Common myeloid progenitor, CD34-positive (primary cell): ENCODE measurements at regions not wholly inside any gene's neighbourhood (a gene's known extent, or its start where the extent isn't known, plus 50 kb on each side); places are given as distances from the start of the nearest gene placed in this dataset.
A peak's percentile ranks its signal among the peaks of the same experiment; 100 is the strongest.
"Not testable (repeated sequence)": the region's sequence is repeated elsewhere in the genome, so short reads cannot be mapped to it uniquely, and the experiment has no call there.

Experiments
- CTCF ChIA-PET: fragments of 350-600 bp; sonication (Branson Sonifier 250); formaldehyde crosslinking; loops from one replicate; lab custom pipeline; 2021; ENCODE audit warnings: antibody characterized with exemption; lab: Charles Lee
- POLR2A ChIA-PET: fragments of 350-600 bp; sonication (Branson Sonifier 250); formaldehyde crosslinking; loops from one replicate; lab custom pipeline; 2021; ENCODE audit warnings: antibody characterized with exemption; lab: Charles Lee
- DNase-seq, 3 donors: peaks; one replicate each; pipeline versions ENCODE4 v3.0.0 to v3.0.0-alpha.2; 2013
- H3K27ac ChIP-seq, 2 experiments: 1 replicate in 1 of 2; 2 replicates in 1 of 2; pipeline ENCODE4 v1.7.0; 2013; ENCODE audit warnings: inconsistent platforms in 2 of 2, low read length in 2 of 2, mild to moderate bottlenecking in 2 of 2, low read depth in 1 of 2, moderate library complexity in 1 of 2; ENCODE audit not compliant: severe bottlenecking in 2 of 2, insufficient read depth in 1 of 2, poor library complexity in 1 of 2
- H3K27me3 ChIP-seq, 5 experiments: replicated peaks in 2 of 5; 1 replicate in 3 of 5; 2 replicates in 2 of 5; pipeline versions ENCODE4 v1.6.1 to v1.7.0; 2013; ENCODE audit warnings: low read length in 4 of 5, mild to moderate bottlenecking in 2 of 5, moderate library complexity in 2 of 5, inconsistent platforms in 1 of 5; ENCODE audit not compliant: insufficient read depth in 5 of 5, control insufficient read depth in 4 of 5
- H3K36me3 ChIP-seq, 4 experiments: 1 replicate in 2 of 4; 2 replicates in 2 of 4; pipeline versions ENCODE4 v1.6.1 to v1.7.0; 2013; ENCODE audit warnings: low read length in 3 of 4, control low read depth in 1 of 4, mild to moderate bottlenecking in 1 of 4; ENCODE audit not compliant: control insufficient read depth in 4 of 4, insufficient read depth in 4 of 4
- H3K4me1 ChIP-seq, 4 experiments: 1 replicate in 3 of 4; 2 replicates in 1 of 4; pipeline versions ENCODE4 v1.6.1 to v1.7.1; 2013; ENCODE audit warnings: low read length in 3 of 4, mild to moderate bottlenecking in 3 of 4, control low read depth in 1 of 4, inconsistent platforms in 1 of 4, moderate library complexity in 1 of 4; ENCODE audit not compliant: control insufficient read depth in 4 of 4, insufficient read depth in 4 of 4; ENCODE audit errors: control extremely low read depth in 1 of 4
- H3K4me3 ChIP-seq, 7 experiments: 1 replicate in 4 of 7; 2 replicates in 3 of 7; pipeline versions ENCODE4 v1.5.1 to v1.7.0; 2013; ENCODE audit warnings: mild to moderate bottlenecking in 7 of 7, low read length in 6 of 7, moderate library complexity in 6 of 7, inconsistent platforms in 2 of 7, low read depth in 2 of 7, control low read depth in 1 of 7; ENCODE audit not compliant: insufficient read depth in 4 of 7, control insufficient read depth in 1 of 7; ENCODE audit errors: extremely low read depth in 1 of 7
- H3K9me3 ChIP-seq, 5 experiments: 1 replicate in 4 of 5; 2 replicates in 1 of 5; pipeline versions ENCODE4 v1.6.1 to v1.7.1; 2013; ENCODE audit warnings: low read length in 4 of 5, mild to moderate bottlenecking in 2 of 5, inconsistent platforms in 1 of 5, low read depth in 1 of 5, moderate library complexity in 1 of 5; ENCODE audit not compliant: control insufficient read depth in 4 of 5, insufficient read depth in 2 of 5; ENCODE audit errors: control extremely low read depth in 1 of 5
- WGBS: methylation state at CpG from one replicate; pipeline ENCODE4 v1.1.5; 2013; ENCODE audit not compliant: insufficient coverage; 5-methylcytosine and 5-hydroxymethylcytosine counted together

GRCh38 chr7:138397071-138397433 lies 63.0 kb upstream of the TRIM24 start:
- CTCF ChIA-PET = interaction anchor here (1.6 kb wide), 1 partner anchor 11 kb away, joined by 4 read pairs; no protein-coding TSS in a partner anchor
- POLR2A ChIA-PET, H3K27me3 ChIP-seq, H3K4me1 ChIP-seq, H3K36me3 ChIP-seq, H3K27ac ChIP-seq, H3K9me3 ChIP-seq, H3K4me3 ChIP-seq, DNase-seq: not testable (repeated sequence)
- 100% methylated on average over 3 of the region's 3 CpGs for WGBS

DNA sequence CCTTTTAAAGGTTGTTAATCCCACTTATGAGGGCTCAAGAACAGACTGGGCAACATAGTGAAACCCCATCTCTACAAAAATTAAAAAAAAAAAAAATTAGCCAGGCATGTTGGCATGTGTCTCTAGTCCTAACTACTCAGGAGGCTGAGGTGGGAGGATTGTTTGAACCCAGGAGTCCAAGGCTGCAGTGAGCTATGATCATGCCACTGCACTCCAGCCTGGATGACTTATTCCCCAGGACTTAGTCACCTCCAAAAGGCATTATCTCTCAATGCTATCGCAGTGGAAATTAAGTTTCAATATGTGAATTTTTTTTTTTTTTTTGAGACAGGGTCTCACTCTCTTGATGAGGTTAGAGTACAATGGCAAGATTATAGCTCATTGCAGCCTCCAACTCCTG lies 61.2 kb upstream of the TRIM24 start:
- no peak overlapping the region for H3K27ac ChIP-seq
- peaks cover 0 to 2% (median 0%) of the 10 kb centered on the region in 4 experiments for H3K4me1 ChIP-seq
- H3K4me3 ChIP-seq = no peak overlapping the region
- H3K36me3 ChIP-seq = no peaks in the 10 kb centered on the region
- CTCF ChIA-PET = interaction anchor here (0.6 to 1.2 kb wide), 3 partner anchors 9 to 99 kb away, joined by 3 read pairs; no protein-coding TSS in a partner anchor
- no peak for DNase-seq
- H3K9me3 ChIP-seq = peaks cover 0 to 9% (median 0%) of the 10 kb centered on the region in 5 experiments
- 100% methylated on average over 1 of the region's 1 CpG for WGBS
- POLR2A ChIA-PET = no interaction called here
- no peaks in the 10 kb centered on the region for H3K27me3 ChIP-seq

- ChIA-PET POLR2A (no interaction called here), CTCF (interaction anchor here (1.4 kb wide), 1 partner anchor 13 kb away, joined by 3 read pairs; no protein-coding TSS in a partner anchor)
- DNase-seq = peak; percentile 66 to 92 (median 84)
- Histone ChIP-seq H3K36me3 (no peaks in the 10 kb centered on the region), H3K4me1 (peaks cover 0 to 2% (median 0%) of the 10 kb centered on the region in 4 experiments), H3K27ac (no peak overlapping the region), H3K4me3 (no peak overlapping the region), H3K27me3 (no peaks in the 10 kb centered on the region), H3K9me3 (peaks cover 0 to 6% (median 0%) of the 10 kb centered on the region in 5 experiments)
- 44% methylated on average over 5 of the region's 6 CpGs for WGBS
Measured at GRCh38 chr7:138400400-138400886, 59.6 kb upstream of the TRIM24 start.

- Histone ChIP-seq H3K36me3 (no peaks in the 10 kb centered on the region), H3K27me3 (no peaks in the 10 kb centered on the region), H3K27ac (no peak overlapping the region), H3K4me1 (peaks cover 0 to 2% (median 0%) of the 10 kb centered on the region in 4 experiments), H3K4me3 (no peak overlapping the region), H3K9me3 (peaks cover 0 to 6% (median 0%) of the 10 kb centered on the region in 5 experiments)
- DNase-seq = no peak
- POLR2A ChIA-PET = interaction anchor here (0.5 kb wide), 1 partner anchor 284 kb away, joined by 4 read pairs; no protein-coding TSS in a partner anchor
- no CpG with 5 or more reads among the region's 1 CpG for WGBS
- CTCF ChIA-PET = no interaction called here
Measured at GRCh38 chr7:138402749-138403148, 57.3 kb upstream of the TRIM24 start.

- Histone ChIP-seq H3K4me1 (peaks cover 0 to 8% (median 0%) of the 10 kb centered on the region in 4 experiments), H3K4me3 (no peak overlapping the region), H3K9me3 (peaks cover 0 to 2% (median 0%) of the 10 kb centered on the region in 5 experiments), H3K27ac (no peak overlapping the region), H3K27me3 (no peaks in the 10 kb centered on the region), H3K36me3 (no peaks in the 10 kb centered on the region)
- DNase-seq = no peak
- POLR2A ChIA-PET = no interaction called here
- WGBS = 100% methylated on average over 1 of the region's 1 CpG
- CTCF ChIA-PET = no interaction called here
Measured at GRCh38 chr7:138405496-138405895, 54.6 kb upstream of the TRIM24 start.

DNA sequence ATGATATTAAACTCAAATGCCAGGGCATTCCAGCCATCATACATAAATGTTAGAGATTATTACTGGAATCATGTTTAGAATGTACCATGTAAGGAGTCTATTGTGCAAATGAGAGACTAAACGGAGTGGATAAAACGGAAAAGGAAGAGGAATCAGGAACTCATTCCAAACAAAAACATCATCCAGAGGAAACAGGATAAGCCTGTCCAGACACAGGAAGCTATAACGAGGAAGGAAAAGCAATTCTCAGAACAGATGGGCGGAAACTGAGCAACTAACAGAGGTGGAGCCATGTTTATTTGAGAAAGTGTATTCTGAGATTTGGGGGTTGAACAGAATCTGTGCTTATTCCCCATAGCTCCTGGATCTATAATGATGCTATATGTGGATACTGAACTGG lies 52.3 kb upstream of the TRIM24 start:
- H3K4me3 ChIP-seq = no peak overlapping the region
- no peaks in the 10 kb centered on the region for H3K9me3 ChIP-seq
- POLR2A ChIA-PET = no interaction called here
- H3K4me1 ChIP-seq = peaks cover 0 to 6% (median 0%) of the 10 kb centered on the region in 4 experiments
- CTCF ChIA-PET = interaction anchor here (0.9 to 1.6 kb wide), 3 partner anchors 9 to 14 kb away, joined by 3 to 4 read pairs (median 3); no protein-coding TSS in a partner anchor
- no peaks in the 10 kb centered on the region for H3K27me3 ChIP-seq
- H3K27ac ChIP-seq = no peak overlapping the region
- no peaks in the 10 kb centered on the region for H3K36me3 ChIP-seq
- DNase-seq = peak in 1 of 3 donors; percentile 32
- 38% methylated on average over 2 of the region's 4 CpGs for WGBS
